HEK293 (cell line): ENCODE measurements at regions not wholly inside any gene's neighbourhood (a gene's known extent, or its start where the extent isn't known, plus 50 kb on each side); places are given as distances from the start of the nearest gene placed in this dataset.

Source experiments
- CTCF ChIA-PET: fragments of 350-600 bp; formaldehyde crosslinking; extraction: SDS; loops from one replicate; lab custom pipeline; 2021; ENCODE audit warnings: antibody characterized with exemption; lab: Yijun Ruan, JAX
- POLR2A ChIA-PET: fragments of 300-600 bp; formaldehyde crosslinking; extraction: SDS; loops from one replicate; lab custom pipeline; 2020; ENCODE audit warnings: antibody characterized with exemption, inconsistent platforms; lab: Yijun Ruan, JAX
- H3K27ac ChIP-seq: fragments of 200-500 bp; sonication (Bioruptor generic); 2 replicates; pipeline ENCODE4 v1.5.1; 2014; ENCODE audit warnings: low read depth, low read length, control low read depth, inconsistent platforms; ENCODE audit errors: extremely low read depth
- H3K36me3 ChIP-seq, 2 experiments: fragments of 200-500 bp in 1 of 2; sonication (Bioruptor generic) in 1 of 2; 1 replicate in 1 of 2; 2 replicates in 1 of 2; pipeline ENCODE4 v1.5.1; 2014 to 2017; ENCODE audit warnings: inconsistent platforms in 2 of 2, low read length in 2 of 2; ENCODE audit not compliant: control insufficient read depth in 2 of 2, insufficient read depth in 1 of 2
- H3K4me1 ChIP-seq: fragments of 200-500 bp; sonication (Bioruptor generic); 2 replicates; pipeline ENCODE4 v1.5.1; 2014; ENCODE audit warnings: mild to moderate bottlenecking, low read length, inconsistent platforms; ENCODE audit not compliant: control insufficient read depth, insufficient read depth
- H3K4me3 ChIP-seq: 2 replicates; pipeline ENCODE4 v1.5.1; 2011; ENCODE audit warnings: low read depth, mild to moderate bottlenecking, control low read depth, low read length, moderate library complexity
- H3K9me3 ChIP-seq: fragments of 200-500 bp; sonication (Bioruptor generic); 2 replicates; pipeline ENCODE4 v1.5.1; 2014; ENCODE audit warnings: low read depth, low read length, inconsistent platforms; ENCODE audit not compliant: control insufficient read depth, insufficient read depth
- KLF10 ChIP-seq: fragments of 450-650 bp; IDR thresholded peaks from 2 replicates; pipeline ENCODE4 v1.5.1; 2018; ENCODE audit warnings: missing biosample characterization, mild to moderate bottlenecking, missing genetic modification characterization
- KLF7 ChIP-seq: fragments of 450-650 bp; formaldehyde crosslinking; IDR thresholded peaks from 2 replicates; pipeline ENCODE4 v1.5.1; 2016; ENCODE audit warnings: missing biosample characterization, missing genetic modification characterization, borderline replicate concordance
- OSR2 ChIP-seq: fragments of 450-650 bp; formaldehyde crosslinking; IDR thresholded peaks from 2 replicates; pipeline ENCODE4 v1.5.1; 2016; ENCODE audit warnings: missing biosample characterization, missing genetic modification characterization
- REPIN1 ChIP-seq: fragments of 450-650 bp; formaldehyde crosslinking; IDR thresholded peaks from 2 replicates; pipeline ENCODE4 v1.5.1; 2017; ENCODE audit warnings: missing biosample characterization, missing genetic modification characterization, low read depth
- SCRT1 ChIP-seq: fragments of 450-650 bp; formaldehyde crosslinking; IDR thresholded peaks from 2 replicates; pipeline ENCODE4 v1.5.1; 2016; ENCODE audit warnings: missing biosample characterization, missing genetic modification characterization, borderline replicate concordance
- TRIM28 ChIP-seq: IDR thresholded peaks from 2 replicates; pipeline ENCODE4 v1.6.1; 2011; ENCODE audit warnings: low read length, control low read depth, borderline replicate concordance
- ZBTB20 ChIP-seq: fragments of 450-650 bp; formaldehyde crosslinking; IDR thresholded peaks from 2 replicates; pipeline ENCODE4 v1.5.1; 2016; ENCODE audit warnings: missing biosample characterization, missing genetic modification characterization
- ZBTB21 ChIP-seq: fragments of 450-650 bp; formaldehyde crosslinking; IDR thresholded peaks from 2 replicates; pipeline ENCODE4 v1.5.1; 2017; ENCODE audit warnings: missing biosample characterization, missing genetic modification characterization
- ZEB2 ChIP-seq: fragments of 450-650 bp; formaldehyde crosslinking; IDR thresholded peaks from 2 replicates; pipeline ENCODE4 v1.5.1; 2016; ENCODE audit warnings: missing biosample characterization, missing genetic modification characterization
- ZFP37 ChIP-seq: fragments of 450-650 bp; formaldehyde crosslinking; IDR thresholded peaks from 2 replicates; pipeline ENCODE4 v1.5.1; 2016; ENCODE audit warnings: missing biosample characterization, missing genetic modification characterization
- ZNF10 ChIP-seq: fragments of 450-650 bp; formaldehyde crosslinking; IDR thresholded peaks from 2 replicates; pipeline ENCODE4 v1.5.1; 2017; ENCODE audit warnings: missing biosample characterization, missing genetic modification characterization
- ZNF133 ChIP-seq: fragments of 450-650 bp; formaldehyde crosslinking; IDR thresholded peaks from 2 replicates; pipeline ENCODE4 v1.5.1; 2016; ENCODE audit warnings: missing biosample characterization, missing genetic modification characterization
- ZNF223 ChIP-seq: fragments of 450-650 bp; formaldehyde crosslinking; IDR thresholded peaks from 2 replicates; pipeline ENCODE4 v1.5.1; 2016; ENCODE audit warnings: missing biosample characterization, missing genetic modification characterization
- ZNF248 ChIP-seq: fragments of 450-650 bp; formaldehyde crosslinking; IDR thresholded peaks from 2 replicates; pipeline ENCODE4 v1.5.1; 2017; ENCODE audit warnings: missing biosample characterization, missing genetic modification characterization
- ZNF266 ChIP-seq: fragments of 450-650 bp; formaldehyde crosslinking; IDR thresholded peaks from 2 replicates; pipeline ENCODE4 v1.5.1; 2016; ENCODE audit warnings: missing biosample characterization, missing genetic modification characterization, low read depth
- ZNF366 ChIP-seq: fragments of 450-650 bp; formaldehyde crosslinking; conservative IDR thresholded peaks from 2 replicates; pipeline ENCODE4 v1.5.1; 2016; ENCODE audit warnings: missing biosample characterization, missing genetic modification characterization
- ZNF555 ChIP-seq: fragments of 450-650 bp; formaldehyde crosslinking; conservative IDR thresholded peaks from 2 replicates; pipeline ENCODE4 v1.5.1; 2017; ENCODE audit warnings: missing biosample characterization, mild to moderate bottlenecking, missing genetic modification characterization, inconsistent platforms
- ZNF560 ChIP-seq: fragments of 450-650 bp; formaldehyde crosslinking; IDR thresholded peaks from 2 replicates; pipeline ENCODE4 v1.5.1; 2017; ENCODE audit warnings: missing biosample characterization, missing genetic modification characterization, borderline replicate concordance
- ZNF561 ChIP-seq: fragments of 450-650 bp; IDR thresholded peaks from 2 replicates; pipeline ENCODE4 v1.5.1; 2018; ENCODE audit warnings: missing biosample characterization, missing genetic modification characterization, borderline replicate concordance
- ZNF580 ChIP-seq: fragments of 450-650 bp; formaldehyde crosslinking; IDR thresholded peaks from 2 replicates; pipeline ENCODE4 v1.5.1; 2016; ENCODE audit warnings: missing biosample characterization, missing genetic modification characterization
- ZNF600 ChIP-seq: fragments of 450-650 bp; formaldehyde crosslinking; IDR thresholded peaks from 2 replicates; pipeline ENCODE4 v1.5.1; 2016; ENCODE audit warnings: missing biosample characterization, missing genetic modification characterization
- ZNF658 ChIP-seq: fragments of 450-650 bp; formaldehyde crosslinking; IDR thresholded peaks from 2 replicates; pipeline ENCODE4; 2016; ENCODE audit warnings: missing biosample characterization, missing genetic modification characterization
- ZNF777 ChIP-seq: fragments of 450-650 bp; formaldehyde crosslinking; IDR thresholded peaks from 2 replicates; pipeline ENCODE4 v1.5.1; 2017; ENCODE audit warnings: missing biosample characterization, missing genetic modification characterization, borderline replicate concordance
- ZSCAN16 ChIP-seq: fragments of 450-650 bp; formaldehyde crosslinking; IDR thresholded peaks from 2 replicates; pipeline ENCODE4 v1.5.1; 2016; ENCODE audit warnings: missing biosample characterization, missing genetic modification characterization
- TF ChIP-seq, protein P1 (sequence below): fragments of 450-650 bp; formaldehyde crosslinking; IDR thresholded peaks from 2 replicates; pipeline ENCODE4 v1.5.1; 2016; ENCODE audit warnings: missing biosample characterization, missing genetic modification characterization
- TF ChIP-seq, protein P2 (sequence below): fragments of 450-650 bp; formaldehyde crosslinking; IDR thresholded peaks from 2 replicates; pipeline ENCODE4 v1.5.1; 2017; ENCODE audit warnings: missing biosample characterization, mild to moderate bottlenecking, missing genetic modification characterization, moderate library complexity

DNA sequence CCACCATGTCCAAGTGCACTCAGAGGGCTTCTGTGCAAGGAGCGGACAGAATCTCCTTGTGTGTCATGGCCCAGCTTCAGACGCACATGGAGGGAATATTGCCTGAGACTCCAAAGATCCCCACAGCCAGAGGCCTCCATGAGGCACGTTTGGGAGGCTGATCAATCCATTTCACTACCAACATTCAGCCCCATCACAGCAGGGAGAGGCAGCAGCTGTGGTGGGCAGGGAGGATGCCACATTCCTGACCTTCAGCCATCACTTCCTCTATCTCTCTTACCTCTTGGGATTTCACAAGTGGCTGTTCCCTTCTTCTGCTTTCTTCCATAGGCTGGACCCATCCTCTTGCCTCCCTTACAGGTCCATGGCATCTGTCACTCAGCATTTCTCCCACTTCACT lies 82.4 kb upstream of the MBNL2 start:
- Histone ChIP-seq H3K4me1 (0 out of 2 replicates have a peak, but pooled peaks cover 2% of the 10 kb centered on the region), H3K27ac (no peak overlapping the region), H3K9me3 (no peaks in the 10 kb centered on the region), H3K4me3 (no peak overlapping the region), H3K36me3 (no peaks in the 10 kb centered on the region)
- CTCF ChIA-PET, result interaction anchor here (0.7 kb wide), 1 partner anchor 119 kb away, joined by 3 read pairs; no protein-coding TSS in a partner anchor
- POLR2A ChIA-PET, result no interaction called here
- TF ChIP-seq KLF10 (tag by site-specific recombination), result no peak
- TF ChIP-seq ZBTB21 (tag by site-specific recombination), result no peak
- TF ChIP-seq ZNF266 (tag by site-specific recombination), result no peak
- TF ChIP-seq KLF7, result no peak
- TF ChIP-seq ZNF248 (tag by site-specific recombination), result no peak
- TF ChIP-seq ZNF580 (tag by site-specific recombination), result no peak
- TF ChIP-seq ZNF555, result no peak
- TF ChIP-seq ZNF560, result no peak
- TF ChIP-seq, protein P1, sequence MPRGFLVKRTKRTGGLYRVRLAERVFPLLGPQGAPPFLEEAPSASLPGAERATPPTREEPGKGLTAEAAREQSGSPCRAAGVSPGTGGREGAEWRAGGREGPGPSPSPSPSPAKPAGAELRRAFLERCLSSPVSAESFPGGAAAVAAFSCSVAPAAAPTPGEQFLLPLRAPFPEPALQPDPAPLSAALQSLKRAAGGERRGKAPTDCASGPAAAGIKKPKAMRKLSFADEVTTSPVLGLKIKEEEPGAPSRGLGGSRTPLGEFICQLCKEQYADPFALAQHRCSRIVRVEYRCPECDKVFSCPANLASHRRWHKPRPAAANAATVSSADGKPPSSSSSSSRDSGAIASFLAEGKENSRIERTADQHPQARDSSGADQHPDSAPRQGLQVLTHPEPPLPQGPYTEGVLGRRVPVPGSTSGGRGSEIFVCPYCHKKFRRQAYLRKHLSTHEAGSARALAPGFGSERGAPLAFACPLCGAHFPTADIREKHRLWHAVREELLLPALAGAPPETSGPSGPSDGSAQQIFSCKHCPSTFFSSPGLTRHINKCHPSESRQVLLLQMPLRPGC, result no peak

DNA sequence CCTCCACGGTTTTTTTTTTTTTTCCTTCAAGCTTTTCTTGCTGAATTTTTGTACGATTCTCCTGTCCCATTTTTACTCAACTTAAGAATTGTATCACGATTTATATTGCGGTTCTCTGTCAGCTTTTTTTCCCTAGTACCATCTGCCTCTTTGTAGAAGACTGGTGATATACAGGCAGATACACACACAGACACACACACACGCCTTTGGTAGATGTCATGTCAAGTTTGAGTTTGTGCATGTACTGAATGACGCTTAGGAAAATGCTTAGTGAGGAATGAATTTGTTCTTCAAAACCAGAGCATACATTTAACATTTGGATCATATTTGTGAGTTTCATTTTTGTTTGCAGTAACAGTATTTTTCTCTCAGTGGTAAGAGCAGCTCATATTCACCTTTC lies 82.0 kb upstream of the MBNL2 start:
- TF ChIP-seq ZSCAN16 (tag by site-specific recombination) (no peak), ZNF600 (tag by site-specific recombination) (no peak), ZNF777 (tag by site-specific recombination) (no peak), ZNF10 (tag by site-specific recombination) (no peak), ZEB2 (no peak), ZFP37 (tag by site-specific recombination) (no peak), ZBTB20 (tag by site-specific recombination) (no peak), ZNF366 (tag by site-specific recombination) (no peak), TRIM28 (no peak), ZNF133 (no peak), REPIN1 (tag by site-specific recombination) (no peak), OSR2 (tag by site-specific recombination) (no peak), SCRT1 (no peak), ZNF561 (tag by site-specific recombination) (no peak), ZNF658 (no peak), ZNF223 (no peak)
- TF ChIP-seq, protein P2, sequence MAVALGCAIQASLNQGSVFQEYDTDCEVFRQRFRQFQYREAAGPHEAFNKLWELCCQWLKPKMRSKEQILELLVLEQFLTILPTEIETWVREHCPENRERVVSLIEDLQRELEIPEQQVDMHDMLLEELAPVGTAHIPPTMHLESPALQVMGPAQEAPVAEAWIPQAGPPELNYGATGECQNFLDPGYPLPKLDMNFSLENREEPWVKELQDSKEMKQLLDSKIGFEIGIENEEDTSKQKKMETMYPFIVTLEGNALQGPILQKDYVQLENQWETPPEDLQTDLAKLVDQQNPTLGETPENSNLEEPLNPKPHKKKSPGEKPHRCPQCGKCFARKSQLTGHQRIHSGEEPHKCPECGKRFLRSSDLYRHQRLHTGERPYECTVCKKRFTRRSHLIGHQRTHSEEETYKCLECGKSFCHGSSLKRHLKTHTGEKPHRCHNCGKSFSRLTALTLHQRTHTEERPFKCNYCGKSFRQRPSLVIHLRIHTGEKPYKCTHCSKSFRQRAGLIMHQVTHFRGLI, result no peak
- TF ChIP-seq, all 188 proteins: peak for 0
- ChIA-PET CTCF (interaction anchor here (0.7 kb wide), 1 partner anchor 119 kb away, joined by 3 read pairs; no protein-coding TSS in a partner anchor), POLR2A (no interaction called here)
- H3K36me3 ChIP-seq, result no peaks in the 10 kb centered on the region
- H3K4me3 ChIP-seq, result no peak overlapping the region
- H3K4me1 ChIP-seq, result 0 out of 2 replicates have a peak, but pooled peaks cover 2% of the 10 kb centered on the region
- no peak overlapping the region for H3K27ac ChIP-seq
- H3K9me3 ChIP-seq, result no peaks in the 10 kb centered on the region
